ENCODE measurements at regions not wholly inside any gene's neighbourhood (a gene's known extent, or its start where the extent isn't known, plus 50 kb on each side); places are given as distances from the start of the nearest gene placed in this dataset.

DNA sequence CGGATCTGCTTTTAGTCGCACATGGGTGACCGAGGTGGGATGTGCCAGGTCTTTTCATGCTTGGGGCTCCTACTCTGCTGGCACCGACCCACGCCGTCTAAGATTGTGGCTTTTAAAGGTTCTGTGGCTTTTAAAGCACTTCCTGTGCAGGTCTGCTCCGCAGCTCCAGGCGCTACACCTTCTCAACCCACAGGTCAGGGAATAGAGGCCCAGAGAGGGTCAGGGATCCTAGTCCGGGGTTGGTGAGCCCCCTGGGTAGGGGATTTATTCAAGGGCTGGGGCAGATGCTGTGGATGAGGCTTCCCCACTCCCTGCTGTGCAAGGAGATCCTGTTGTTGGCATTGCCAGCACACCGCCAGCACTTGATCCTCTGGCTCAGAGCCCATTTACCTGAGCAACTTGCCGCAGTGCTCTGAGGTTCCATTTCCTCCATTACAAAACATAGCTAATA lies 212.8 kb upstream of the RAB4A start:
- TF ChIP-seq ELF4 (IDR thresholded peaks at IDR 0.05) = no peak
- no peak for TF ChIP-seq SP1 (IDR thresholded peaks at IDR 0.05)
- no peak for TF ChIP-seq ARNT (IDR thresholded peaks at IDR 0.05)
- no peak for TF ChIP-seq NFRKB (IDR thresholded peaks at IDR 0.05)
- no peak for TF ChIP-seq ZNF384 (IDR thresholded peaks at IDR 0.05)
- TF ChIP-seq HDGF (IDR thresholded peaks at IDR 0.05; ENCODE audit: borderline replicate concordance) = no peak
- no peak for TF ChIP-seq LEF1 (IDR thresholded peaks at IDR 0.05; ENCODE audit: borderline replicate concordance)
- no peak for TF ChIP-seq BHLHE40 (IDR thresholded peaks at IDR 0.05; ENCODE audit: borderline replicate concordance)
- no peak for TF ChIP-seq TARDBP (IDR thresholded peaks at IDR 0.05)
- TF ChIP-seq FOXA1 (IDR thresholded peaks at IDR 0.05) = no peak
- no peak for TF ChIP-seq SUZ12 (IDR thresholded peaks at IDR 0.05)
- TF ChIP-seq L3MBTL2 (conservative IDR thresholded peaks at IDR 0.05) = no peak
